ENCODE measurements at regions not wholly inside any gene's neighbourhood (a gene's known extent, or its start where the extent isn't known, plus 50 kb on each side); places are given as distances from the start of the nearest gene placed in this dataset.

GRCh38 chr7:12111422-12112405 is 99.4 kb upstream of the TMEM106B start:
- no peak for TF ChIP-seq CTCF (IDR thresholded peaks at IDR 0.05)
- H3K27ac Mint-ChIP-seq, result peak overlapping the region in 1 of 7 donors; percentile 42
- no peak for DNase-seq
- peak overlapping the region in 1 of 2 donors; percentile 64 for H3K4me3 Mint-ChIP-seq
- Histone ChIP-seq H3K9me3 (replicated peaks in 1 of 2; ENCODE audit: control insufficient read depth in 1 of 2, insufficient read depth in 1 of 2, low read length in 2 of 2) (no peaks in the 10 kb centered on the region), H3K4me1 (ENCODE audit: control insufficient read depth in 1 of 2, insufficient read depth in 2 of 2, low read length in 2 of 2) (no peaks in the 10 kb centered on the region), H3K4me3 (replicated peaks in 1 of 3; ENCODE audit: low read depth in 2 of 3, low read length in 3 of 3) (no peak overlapping the region), H2AFZ (ENCODE audit: insufficient read depth, low read depth, low read length, poor library complexity, severe bottlenecking) (no peak overlapping the region), H3K36me3 (replicated peaks in 1 of 2; ENCODE audit: control insufficient read depth in 1 of 2, insufficient read depth in 2 of 2, low read length in 2 of 2) (no peaks in the 10 kb centered on the region), H3K27ac (ENCODE audit: low read depth in 1 of 2, low read length in 2 of 2) (no peak overlapping the region), H3K79me2 (ENCODE audit: insufficient read depth, low read length) (no peaks in the 10 kb centered on the region), H3K4me2 (replicated peaks; ENCODE audit: extremely low read depth, low read length, poor library complexity, severe bottlenecking) (no peak overlapping the region), H3K27me3 (ENCODE audit: control insufficient read depth in 2 of 2, insufficient read depth in 2 of 2, low read length in 2 of 2) (peaks cover 8 to 22% of the 10 kb centered on the region in 2 donors), H3K9ac (ENCODE audit: insufficient read depth, low read length, poor library complexity, severe bottlenecking) (no peak overlapping the region), H4K20me1 (ENCODE audit: insufficient read depth, low read length) (no peaks in the 10 kb centered on the region)
- peaks cover 19 to 23% (median 21%) of the 10 kb centered on the region in 3 donors for H3K27me3 Mint-ChIP-seq (ENCODE audit: low read depth in 3 of 3)
- intact Hi-C loops (cut with micrococcal nuclease), result no loop called here
- peaks cover 2% of the 10 kb centered on the region for H3K4me1 Mint-ChIP-seq
- WGBS (ENCODE audit: insufficient coverage), result 2% methylated on average over 46 of the region's 47 CpGs
- H3K9me3 Mint-ChIP-seq, result peaks cover 0 to 4% (median 2%) of the 10 kb centered on the region in 7 donors
- no peaks in the 10 kb centered on the region for H3K36me3 Mint-ChIP-seq

DNA sequence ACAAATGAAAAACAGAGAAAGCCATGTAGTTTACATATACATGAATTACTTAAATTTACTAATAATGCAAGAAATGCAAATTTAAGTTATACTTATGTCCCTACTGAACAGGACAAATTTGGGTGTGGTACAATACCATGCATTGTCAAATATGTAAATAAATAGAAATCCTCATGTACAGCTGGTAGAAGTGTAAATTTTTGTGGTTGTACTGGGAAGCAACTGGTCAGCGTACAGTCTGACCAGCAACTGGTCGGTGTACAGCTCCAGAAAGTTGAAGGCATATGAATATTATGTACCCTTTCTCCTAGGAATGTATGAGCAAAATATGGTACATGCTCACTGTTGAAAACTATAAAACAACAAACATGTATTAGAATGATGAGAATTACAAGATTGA is 93.9 kb upstream of the TMEM106B start:
- no peak overlapping the region for H3K27ac ChIP-seq (ENCODE audit: low read depth in 1 of 2, low read length in 2 of 2)
- no peak overlapping the region for H2AFZ ChIP-seq (ENCODE audit: insufficient read depth, low read depth, low read length, poor library complexity, severe bottlenecking)
- Mint-ChIP-seq H3K27me3 (ENCODE audit: low read depth in 3 of 3) (peaks cover 5 to 7% (median 6%) of the 10 kb centered on the region in 3 donors), H3K4me3 (no peak overlapping the region), H3K27ac (no peak overlapping the region), H3K9me3 (peaks cover 0 to 3% (median 0%) of the 10 kb centered on the region in 7 donors), H3K4me1 (no peaks in the 10 kb centered on the region), H3K36me3 (no peaks in the 10 kb centered on the region)
- H3K79me2 ChIP-seq (ENCODE audit: insufficient read depth, low read length), result no peaks in the 10 kb centered on the region
- H3K9ac ChIP-seq (ENCODE audit: insufficient read depth, low read length, poor library complexity, severe bottlenecking), result no peak overlapping the region
- 100% methylated on average over 2 of the region's 2 CpGs for WGBS (ENCODE audit: insufficient coverage)
- intact Hi-C loops (cut with micrococcal nuclease), result no loop called here
- H3K9me3 ChIP-seq (replicated peaks in 1 of 2; ENCODE audit: control insufficient read depth in 1 of 2, insufficient read depth in 1 of 2, low read length in 2 of 2), result no peaks in the 10 kb centered on the region
- H3K4me1 ChIP-seq (ENCODE audit: control insufficient read depth in 1 of 2, insufficient read depth in 2 of 2, low read length in 2 of 2), result no peaks in the 10 kb centered on the region
- H3K4me2 ChIP-seq (replicated peaks; ENCODE audit: extremely low read depth, low read length, poor library complexity, severe bottlenecking), result no peak overlapping the region
- no peak for DNase-seq
- H3K36me3 ChIP-seq (replicated peaks in 1 of 2; ENCODE audit: control insufficient read depth in 1 of 2, insufficient read depth in 2 of 2, low read length in 2 of 2), result no peaks in the 10 kb centered on the region
- no peak for TF ChIP-seq CTCF (IDR thresholded peaks at IDR 0.05)
- H3K4me3 ChIP-seq (replicated peaks in 1 of 3; ENCODE audit: low read depth in 2 of 3, low read length in 3 of 3), result no peak overlapping the region
- H4K20me1 ChIP-seq (ENCODE audit: insufficient read depth, low read length), result no peaks in the 10 kb centered on the region
- H3K27me3 ChIP-seq (ENCODE audit: control insufficient read depth in 2 of 2, insufficient read depth in 2 of 2, low read length in 2 of 2), result peaks cover 3 to 5% of the 10 kb centered on the region in 2 donors
